ENCODE measurements at regions not wholly inside any gene's neighbourhood (a gene's known extent, or its start where the extent isn't known, plus 50 kb on each side); places are given as distances from the start of the nearest gene placed in this dataset.
"Not testable (repeated sequence)": the region's sequence is repeated elsewhere in the genome, so short reads cannot be mapped to it uniquely, and the experiment has no call there.

DNA sequence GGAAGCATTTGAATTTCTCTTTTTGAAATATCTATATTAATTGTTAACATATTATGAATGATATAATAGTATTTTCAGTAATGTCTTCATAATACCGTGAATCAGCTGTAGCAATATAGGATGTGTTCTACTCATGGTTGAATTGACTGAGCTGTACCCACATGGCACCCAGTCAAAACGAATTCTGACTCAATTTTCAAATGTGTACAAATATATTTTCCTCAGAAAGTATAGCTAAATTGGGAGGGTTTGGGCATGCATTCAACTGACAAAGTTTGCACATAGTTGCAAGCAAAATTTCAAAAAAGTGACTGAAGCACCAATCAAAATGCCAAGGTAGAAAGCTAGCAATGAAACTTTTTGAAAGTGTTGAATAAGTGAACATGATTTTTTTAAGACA is 188.9 kb downstream of the NAF1 start:
- 60% methylated on average over 2 of the region's 2 CpGs for WGBS
- no peak overlapping the region for H3K27ac ChIP-seq (ENCODE audit: low read depth)
- DNase-seq (ENCODE audit: extremely low spot score): no peak

GRCh38 chr4:162972661-162973330 is 193.9 kb downstream of the NAF1 start:
- no peaks in the 10 kb centered on the region for H3K4me1 ChIP-seq (ENCODE audit: insufficient read depth)
- 84% methylated on average over 4 of the region's 4 CpGs for WGBS
- H3K36me3 ChIP-seq (ENCODE audit: insufficient read depth): no peaks in the 10 kb centered on the region
- no peak for DNase-seq (ENCODE audit: extremely low spot score)
- H3K4me3 ChIP-seq (ENCODE audit: low read depth, low read length): no peak overlapping the region
- no peak overlapping the region for H3K27ac ChIP-seq (ENCODE audit: low read depth)

More for the DNA sequence above, 188.9 kb downstream of the NAF1 start:
- H3K4me1 ChIP-seq (ENCODE audit: insufficient read depth): no peaks in the 10 kb centered on the region
- H3K4me3 ChIP-seq (ENCODE audit: low read depth, low read length): no peak overlapping the region
- no peaks in the 10 kb centered on the region for H3K36me3 ChIP-seq (ENCODE audit: insufficient read depth)

DNA sequence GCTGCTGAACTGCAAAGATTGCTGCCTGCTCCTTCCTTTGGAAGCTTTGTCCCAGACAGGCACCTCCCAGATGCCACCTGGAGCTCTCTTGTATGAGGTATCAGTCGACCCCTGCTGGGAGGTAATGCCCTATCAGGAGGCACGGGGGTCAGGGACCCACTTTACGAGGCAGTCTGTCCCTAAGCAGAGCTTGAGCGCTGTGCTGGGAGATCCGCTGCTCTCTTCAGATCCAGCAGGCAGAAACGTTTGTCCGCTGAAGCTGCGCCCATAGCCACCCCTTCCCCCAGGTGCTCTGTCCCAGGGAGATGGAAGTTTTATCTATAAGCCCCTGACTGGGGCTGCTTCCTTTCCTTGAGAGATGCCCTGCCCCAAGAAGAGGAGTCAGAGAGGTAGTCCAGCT is 197.5 kb downstream of the NAF1 start:
- H3K27ac ChIP-seq (ENCODE audit: low read depth): no peak overlapping the region
- no peaks in the 10 kb centered on the region for H3K36me3 ChIP-seq (ENCODE audit: insufficient read depth)
- 83% methylated on average over 8 of the region's 8 CpGs for WGBS
- H3K4me1 ChIP-seq (ENCODE audit: insufficient read depth): no peaks in the 10 kb centered on the region
- no peak for DNase-seq (ENCODE audit: extremely low spot score)
- no peak overlapping the region for H3K4me3 ChIP-seq (ENCODE audit: low read depth, low read length)

DNA sequence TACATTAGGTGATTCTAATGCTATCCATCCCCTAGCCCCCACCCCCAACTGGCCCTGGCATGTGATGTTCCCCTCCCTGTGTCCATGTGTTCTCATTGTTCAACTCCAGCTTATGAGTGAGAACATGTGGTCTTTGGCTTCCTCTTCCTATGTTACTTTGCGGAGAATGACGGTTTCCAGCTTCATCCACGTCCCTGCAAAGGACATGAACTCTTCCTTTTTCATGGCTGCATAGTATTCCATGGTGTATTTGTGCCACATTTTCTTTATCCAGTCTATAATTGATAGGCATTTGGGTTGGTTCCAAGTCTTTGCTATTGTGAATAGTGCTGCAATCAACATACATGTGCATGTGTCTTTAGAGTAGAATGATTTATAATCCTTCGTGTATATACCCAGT is 200.7 kb downstream of the NAF1 start:
- not testable (repeated sequence) for H3K4me1 ChIP-seq (ENCODE audit: insufficient read depth); H3K27ac ChIP-seq (ENCODE audit: low read depth); DNase-seq (ENCODE audit: extremely low spot score); H3K4me3 ChIP-seq (ENCODE audit: low read depth, low read length); H3K36me3 ChIP-seq (ENCODE audit: insufficient read depth)
- 73% methylated on average over 4 of the region's 4 CpGs for WGBS

- DNase-seq (ENCODE audit: extremely low spot score): no peak
- Histone ChIP-seq H3K4me1 (ENCODE audit: insufficient read depth) (no peaks in the 10 kb centered on the region), H3K4me3 (ENCODE audit: low read depth, low read length) (no peak overlapping the region), H3K36me3 (ENCODE audit: insufficient read depth) (no peaks in the 10 kb centered on the region), H3K27ac (ENCODE audit: low read depth) (no peak overlapping the region)
- 43% methylated on average over 2 of the region's 2 CpGs for WGBS
Observed at GRCh38 chr4:162959046-162959445, 207.6 kb downstream of the NAF1 start.

- no peak overlapping the region for H3K4me3 ChIP-seq (ENCODE audit: low read depth, low read length)
- no peaks in the 10 kb centered on the region for H3K4me1 ChIP-seq (ENCODE audit: insufficient read depth)
- no peak for DNase-seq (ENCODE audit: extremely low spot score)
- no peaks in the 10 kb centered on the region for H3K36me3 ChIP-seq (ENCODE audit: insufficient read depth)
- WGBS: 93% methylated on average over 3 of the region's 3 CpGs
- H3K27ac ChIP-seq (ENCODE audit: low read depth): no peak overlapping the region
Observed at GRCh38 chr4:162957521-162958143, 209.1 kb downstream of the NAF1 start.

GRCh38 chr4:162954976-162955375 is 211.7 kb downstream of the NAF1 start:
- Histone ChIP-seq H3K4me3 (ENCODE audit: low read depth, low read length) (no peak overlapping the region), H3K27ac (ENCODE audit: low read depth) (no peak overlapping the region), H3K4me1 (ENCODE audit: insufficient read depth) (no peaks in the 10 kb centered on the region), H3K36me3 (ENCODE audit: insufficient read depth) (no peaks in the 10 kb centered on the region)
- DNase-seq (ENCODE audit: extremely low spot score): no peak
- 93% methylated on average over 2 of the region's 2 CpGs for WGBS

DNA sequence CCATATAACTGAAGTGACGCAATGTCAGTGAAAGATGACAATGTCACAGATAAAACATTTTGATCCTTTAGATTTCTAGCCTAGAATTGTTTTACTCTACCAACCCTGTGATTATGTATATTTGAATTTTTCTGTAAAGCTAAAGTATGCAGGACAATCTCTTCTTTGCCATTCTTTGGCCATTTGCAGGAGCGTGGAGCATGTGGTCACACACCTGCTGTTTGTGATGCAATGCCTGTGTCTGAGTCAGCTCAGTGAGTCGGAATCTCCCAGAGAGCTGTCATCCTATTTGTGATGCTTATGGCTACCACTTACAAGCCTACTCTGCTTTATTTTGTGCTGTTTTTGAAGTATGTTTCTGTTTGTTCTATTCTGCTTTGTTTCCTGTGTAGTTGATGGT is 214.5 kb downstream of the NAF1 start:
- WGBS: 78% methylated on average over 3 of the region's 3 CpGs
- no peak overlapping the region for H3K27ac ChIP-seq (ENCODE audit: low read depth)
- H3K4me1 ChIP-seq (ENCODE audit: insufficient read depth): no peaks in the 10 kb centered on the region
- H3K4me3 ChIP-seq (ENCODE audit: low read depth, low read length): no peak overlapping the region
- DNase-seq (ENCODE audit: extremely low spot score): no peak
- no peaks in the 10 kb centered on the region for H3K36me3 ChIP-seq (ENCODE audit: insufficient read depth)

- DNase-seq (ENCODE audit: extremely low spot score): no peak
- Histone ChIP-seq H3K27ac (ENCODE audit: low read depth) (no peak overlapping the region), H3K4me1 (ENCODE audit: insufficient read depth) (no peaks in the 10 kb centered on the region), H3K4me3 (ENCODE audit: low read depth, low read length) (no peak overlapping the region), H3K36me3 (ENCODE audit: insufficient read depth) (no peaks in the 10 kb centered on the region)
Observed at GRCh38 chr4:162945713-162946112, 221.0 kb downstream of the NAF1 start.

GRCh38 chr4:162943263-162943662 is 223.4 kb downstream of the NAF1 start:
- Histone ChIP-seq H3K36me3 (ENCODE audit: insufficient read depth) (no peaks in the 10 kb centered on the region), H3K27ac (ENCODE audit: low read depth) (no peak overlapping the region), H3K4me3 (ENCODE audit: low read depth, low read length) (no peak overlapping the region), H3K4me1 (ENCODE audit: insufficient read depth) (no peaks in the 10 kb centered on the region)
- DNase-seq (ENCODE audit: extremely low spot score): no peak
- WGBS: 58% methylated on average over 1 of the region's 1 CpG

- DNase-seq (ENCODE audit: extremely low spot score): no peak
- WGBS: 87% methylated on average over 1 of the region's 1 CpG
- H3K4me1 ChIP-seq (ENCODE audit: insufficient read depth): no peaks in the 10 kb centered on the region
- H3K27ac ChIP-seq (ENCODE audit: low read depth): no peak overlapping the region
- H3K36me3 ChIP-seq (ENCODE audit: insufficient read depth): no peaks in the 10 kb centered on the region
- no peak overlapping the region for H3K4me3 ChIP-seq (ENCODE audit: low read depth, low read length)
Observed at GRCh38 chr4:162938738-162939485, 227.8 kb downstream of the NAF1 start.

GRCh38 chr4:162935214-162935613 is 231.5 kb downstream of the NAF1 start:
- H3K27ac ChIP-seq (ENCODE audit: low read depth): no peak overlapping the region
- no peaks in the 10 kb centered on the region for H3K4me1 ChIP-seq (ENCODE audit: insufficient read depth)
- 81% methylated on average over 6 of the region's 6 CpGs for WGBS
- no peak overlapping the region for H3K4me3 ChIP-seq (ENCODE audit: low read depth, low read length)
- no peak for DNase-seq (ENCODE audit: extremely low spot score)
- no peaks in the 10 kb centered on the region for H3K36me3 ChIP-seq (ENCODE audit: insufficient read depth)

- Histone ChIP-seq H3K36me3 (ENCODE audit: insufficient read depth) (no peaks in the 10 kb centered on the region), H3K27ac (ENCODE audit: low read depth) (no peak overlapping the region), H3K4me1 (ENCODE audit: insufficient read depth) (no peaks in the 10 kb centered on the region), H3K4me3 (ENCODE audit: low read depth, low read length) (no peak overlapping the region)
- 37% methylated on average over 4 of the region's 4 CpGs for WGBS
- DNase-seq (ENCODE audit: extremely low spot score): no peak
Observed at GRCh38 chr4:162931286-162931685, 235.4 kb downstream of the NAF1 start.

- Histone ChIP-seq H3K4me1 (ENCODE audit: insufficient read depth) (no peaks in the 10 kb centered on the region), H3K4me3 (ENCODE audit: low read depth, low read length) (no peak overlapping the region), H3K36me3 (ENCODE audit: insufficient read depth) (no peaks in the 10 kb centered on the region), H3K27ac (ENCODE audit: low read depth) (no peak overlapping the region)
- 48% methylated on average over 9 of the region's 9 CpGs for WGBS
- no peak for DNase-seq (ENCODE audit: extremely low spot score)
Observed at GRCh38 chr4:162921178-162921785, 245.4 kb downstream of the NAF1 start.

Data from urinary bladder (tissue), 3 donors.